ENCODE measurements at regions not wholly inside any gene's neighbourhood (a gene's known extent, or its start where the extent isn't known, plus 50 kb on each side); places are given as distances from the start of the nearest gene placed in this dataset.

DNA sequence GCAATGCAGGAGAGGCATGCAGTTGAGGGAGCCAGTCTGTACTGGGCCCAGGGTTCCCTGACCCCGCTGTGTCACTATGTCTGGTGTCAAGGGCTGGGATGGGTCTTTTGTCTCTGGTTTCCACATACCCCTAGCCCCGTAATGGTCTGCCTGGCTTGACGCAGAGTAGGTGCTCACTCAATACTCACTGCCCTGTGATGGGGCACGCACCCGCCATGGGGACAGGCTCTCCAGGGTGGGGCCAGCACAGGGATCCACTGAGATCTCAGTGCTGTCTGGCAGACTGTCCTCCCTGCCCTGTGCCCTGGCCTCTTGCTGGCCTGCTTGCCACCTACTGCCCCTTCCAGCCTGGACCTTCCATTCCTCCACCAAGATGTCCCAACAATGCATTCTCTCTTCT, 101.7 kb upstream of the CD82 start:
- TF ChIP-seq POLR2A (IDR thresholded peaks at IDR 0.05): no peak
- TF ChIP-seq, protein P1, sequence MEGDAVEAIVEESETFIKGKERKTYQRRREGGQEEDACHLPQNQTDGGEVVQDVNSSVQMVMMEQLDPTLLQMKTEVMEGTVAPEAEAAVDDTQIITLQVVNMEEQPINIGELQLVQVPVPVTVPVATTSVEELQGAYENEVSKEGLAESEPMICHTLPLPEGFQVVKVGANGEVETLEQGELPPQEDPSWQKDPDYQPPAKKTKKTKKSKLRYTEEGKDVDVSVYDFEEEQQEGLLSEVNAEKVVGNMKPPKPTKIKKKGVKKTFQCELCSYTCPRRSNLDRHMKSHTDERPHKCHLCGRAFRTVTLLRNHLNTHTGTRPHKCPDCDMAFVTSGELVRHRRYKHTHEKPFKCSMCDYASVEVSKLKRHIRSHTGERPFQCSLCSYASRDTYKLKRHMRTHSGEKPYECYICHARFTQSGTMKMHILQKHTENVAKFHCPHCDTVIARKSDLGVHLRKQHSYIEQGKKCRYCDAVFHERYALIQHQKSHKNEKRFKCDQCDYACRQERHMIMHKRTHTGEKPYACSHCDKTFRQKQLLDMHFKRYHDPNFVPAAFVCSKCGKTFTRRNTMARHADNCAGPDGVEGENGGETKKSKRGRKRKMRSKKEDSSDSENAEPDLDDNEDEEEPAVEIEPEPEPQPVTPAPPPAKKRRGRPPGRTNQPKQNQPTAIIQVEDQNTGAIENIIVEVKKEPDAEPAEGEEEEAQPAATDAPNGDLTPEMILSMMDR (IDR thresholded peaks at IDR 0.05): no peak

All from right lobe of liver (tissue), 4 donors.